Glutamatergic neuron (in vitro differentiated cells): ENCODE measurements at regions not wholly inside any gene's neighbourhood (a gene's known extent, or its start where the extent isn't known, plus 50 kb on each side); places are given as distances from the start of the nearest gene placed in this dataset.

ENCODE experiments used
- DNase-seq: peaks from one replicate; pipeline ENCODE4 v3.0.0; 2022
- H3K27ac Mint-ChIP-seq: one replicate; pipeline ENCODE4 v1.8.0; 2020; ENCODE audit warnings: mild to moderate bottlenecking, mixed read lengths, inconsistent platforms; ENCODE audit not compliant: unreplicated experiment
- H3K27me3 Mint-ChIP-seq: one replicate; pipeline ENCODE4 v1.8.0; 2020; ENCODE audit warnings: mild to moderate bottlenecking, moderate library complexity, mixed read lengths, inconsistent platforms; ENCODE audit not compliant: unreplicated experiment
- H3K36me3 Mint-ChIP-seq: one replicate; pipeline ENCODE4 v1.8.0; 2020; ENCODE audit warnings: mild to moderate bottlenecking, mixed read lengths, inconsistent platforms; ENCODE audit not compliant: unreplicated experiment
- H3K4me1 Mint-ChIP-seq: one replicate; pipeline ENCODE4 v1.8.0; 2020; ENCODE audit warnings: mild to moderate bottlenecking, low read depth, mixed read lengths, inconsistent platforms; ENCODE audit not compliant: unreplicated experiment
- H3K4me3 Mint-ChIP-seq: one replicate; pipeline ENCODE4 v1.8.0; 2020; ENCODE audit warnings: mild to moderate bottlenecking, mixed read lengths, inconsistent platforms; ENCODE audit not compliant: unreplicated experiment
- H3K9me3 Mint-ChIP-seq: one replicate; pipeline ENCODE4 v1.8.0; 2020; ENCODE audit warnings: mild to moderate bottlenecking, moderate library complexity, mixed read lengths, inconsistent platforms; ENCODE audit not compliant: unreplicated experiment
- TF ChIP-seq, protein P1 (sequence below): fragments of 200-600 bp; sonication (generic); IDR thresholded peaks from one replicate; pipeline ENCODE4 v1.5.0; 2021; ENCODE audit not compliant: partially characterized antibody, unreplicated experiment

DNA sequence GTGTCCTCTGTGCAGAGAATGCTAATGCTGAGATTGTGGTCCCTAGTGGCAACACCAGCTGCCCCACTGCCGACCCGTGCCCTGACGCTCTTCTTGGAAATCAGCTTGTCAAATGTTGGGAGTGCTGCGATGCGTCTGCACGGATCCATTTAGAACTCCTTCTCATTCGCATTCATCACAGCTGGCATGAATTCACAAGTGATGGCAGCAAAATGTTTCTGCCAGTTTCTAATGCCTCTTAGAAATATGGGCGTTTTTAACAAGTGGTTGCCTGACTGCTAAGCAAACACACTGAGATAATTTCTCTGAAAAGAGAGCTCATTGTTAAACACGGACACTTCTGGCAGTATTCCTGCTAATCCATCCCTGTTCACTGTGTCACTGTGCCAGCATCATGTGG is 131.9 kb upstream of the KCNJ6 start:
- Mint-ChIP-seq H3K27me3 (no peaks in the 10 kb centered on the region), H3K36me3 (no peaks in the 10 kb centered on the region), H3K4me3 (peak overlapping the region; percentile 0), H3K9me3 (no peaks in the 10 kb centered on the region), H3K4me1 (peaks cover 14% of the 10 kb centered on the region), H3K27ac (peak overlapping the region; percentile 12)
- DNase-seq = peak; percentile 58
- TF ChIP-seq, protein P1, sequence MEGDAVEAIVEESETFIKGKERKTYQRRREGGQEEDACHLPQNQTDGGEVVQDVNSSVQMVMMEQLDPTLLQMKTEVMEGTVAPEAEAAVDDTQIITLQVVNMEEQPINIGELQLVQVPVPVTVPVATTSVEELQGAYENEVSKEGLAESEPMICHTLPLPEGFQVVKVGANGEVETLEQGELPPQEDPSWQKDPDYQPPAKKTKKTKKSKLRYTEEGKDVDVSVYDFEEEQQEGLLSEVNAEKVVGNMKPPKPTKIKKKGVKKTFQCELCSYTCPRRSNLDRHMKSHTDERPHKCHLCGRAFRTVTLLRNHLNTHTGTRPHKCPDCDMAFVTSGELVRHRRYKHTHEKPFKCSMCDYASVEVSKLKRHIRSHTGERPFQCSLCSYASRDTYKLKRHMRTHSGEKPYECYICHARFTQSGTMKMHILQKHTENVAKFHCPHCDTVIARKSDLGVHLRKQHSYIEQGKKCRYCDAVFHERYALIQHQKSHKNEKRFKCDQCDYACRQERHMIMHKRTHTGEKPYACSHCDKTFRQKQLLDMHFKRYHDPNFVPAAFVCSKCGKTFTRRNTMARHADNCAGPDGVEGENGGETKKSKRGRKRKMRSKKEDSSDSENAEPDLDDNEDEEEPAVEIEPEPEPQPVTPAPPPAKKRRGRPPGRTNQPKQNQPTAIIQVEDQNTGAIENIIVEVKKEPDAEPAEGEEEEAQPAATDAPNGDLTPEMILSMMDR = no peak

DNA sequence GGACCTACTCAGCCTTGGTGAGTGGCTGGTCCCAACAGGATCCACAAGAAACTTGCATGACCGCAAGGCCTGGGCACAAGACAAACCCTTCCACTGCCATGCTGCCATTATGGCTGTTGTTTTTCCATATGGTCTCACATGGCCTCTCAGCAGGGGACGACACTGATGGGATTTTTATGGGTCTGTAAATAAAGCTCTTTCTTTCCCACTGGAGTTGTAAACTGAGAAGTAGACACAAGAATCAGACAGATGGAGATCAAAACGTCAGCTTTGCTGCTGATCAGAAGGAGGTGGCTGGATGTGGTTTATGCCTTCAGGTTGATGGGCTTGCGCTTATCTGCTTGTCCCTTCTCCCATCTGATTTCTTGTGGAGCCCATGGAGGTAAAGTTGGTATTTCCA is 138.1 kb upstream of the KCNJ6 start:
- H3K27ac Mint-ChIP-seq = peak overlapping the region; percentile 31
- H3K27me3 Mint-ChIP-seq = peaks cover 2% of the 10 kb centered on the region
- peaks cover 11% of the 10 kb centered on the region for H3K4me1 Mint-ChIP-seq
- TF ChIP-seq, protein P1 = no peak
- no peaks in the 10 kb centered on the region for H3K36me3 Mint-ChIP-seq
- peaks cover under 1% of the 10 kb centered on the region for H3K9me3 Mint-ChIP-seq
- DNase-seq = no peak
- no peak overlapping the region for H3K4me3 Mint-ChIP-seq

DNA sequence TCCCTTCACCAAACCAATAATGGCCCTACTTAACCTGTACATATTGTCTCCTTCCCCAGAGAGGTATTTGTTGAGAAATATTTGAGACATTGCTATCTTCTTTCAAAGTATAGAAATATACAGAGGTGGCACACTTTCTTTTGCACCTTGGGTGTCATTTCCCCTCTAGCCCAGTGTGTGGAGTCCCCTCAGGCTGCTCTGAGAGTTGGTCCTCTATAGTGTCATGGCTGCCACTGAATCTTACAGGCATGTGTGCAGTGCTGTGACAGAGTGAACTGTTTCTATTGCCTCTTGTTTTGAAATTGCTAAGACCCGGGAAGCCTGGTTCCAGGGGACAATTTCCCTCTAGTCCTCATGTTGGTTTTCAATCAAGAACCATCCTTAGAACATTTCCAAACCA is 140.2 kb upstream of the KCNJ6 start:
- DNase-seq = no peak
- H3K9me3 Mint-ChIP-seq = peaks cover 3% of the 10 kb centered on the region
- peaks cover 11% of the 10 kb centered on the region for H3K4me1 Mint-ChIP-seq
- H3K27ac Mint-ChIP-seq = no peak overlapping the region
- TF ChIP-seq, protein P1 = no peak
- peaks cover 2% of the 10 kb centered on the region for H3K27me3 Mint-ChIP-seq
- H3K4me3 Mint-ChIP-seq = no peak overlapping the region
- H3K36me3 Mint-ChIP-seq = no peaks in the 10 kb centered on the region

DNA sequence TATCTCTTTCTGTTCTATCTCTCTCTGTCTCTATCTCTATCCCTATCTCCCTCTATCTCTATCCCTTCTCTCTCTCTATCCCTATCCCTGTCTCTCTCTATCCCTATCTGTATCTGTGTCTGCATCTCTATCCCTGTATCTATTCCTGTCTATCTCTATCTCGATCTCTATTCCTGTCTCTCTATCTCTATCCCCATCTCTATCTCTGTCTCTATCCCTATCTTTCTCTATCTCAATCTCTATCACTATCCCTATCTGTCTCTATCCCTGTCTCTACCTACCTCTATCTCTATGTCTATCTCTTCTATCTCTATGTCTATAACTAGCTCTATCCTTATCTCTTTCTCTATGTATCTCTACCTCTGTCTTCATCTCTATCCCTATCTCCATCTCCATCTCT is 141.4 kb upstream of the KCNJ6 start:
- H3K27ac Mint-ChIP-seq = no peak overlapping the region
- peaks cover 3% of the 10 kb centered on the region for H3K9me3 Mint-ChIP-seq
- DNase-seq = no peak
- peaks cover 2% of the 10 kb centered on the region for H3K27me3 Mint-ChIP-seq
- peaks cover 11% of the 10 kb centered on the region for H3K4me1 Mint-ChIP-seq
- TF ChIP-seq, protein P1 = no peak
- H3K4me3 Mint-ChIP-seq = no peak overlapping the region
- no peaks in the 10 kb centered on the region for H3K36me3 Mint-ChIP-seq

DNA sequence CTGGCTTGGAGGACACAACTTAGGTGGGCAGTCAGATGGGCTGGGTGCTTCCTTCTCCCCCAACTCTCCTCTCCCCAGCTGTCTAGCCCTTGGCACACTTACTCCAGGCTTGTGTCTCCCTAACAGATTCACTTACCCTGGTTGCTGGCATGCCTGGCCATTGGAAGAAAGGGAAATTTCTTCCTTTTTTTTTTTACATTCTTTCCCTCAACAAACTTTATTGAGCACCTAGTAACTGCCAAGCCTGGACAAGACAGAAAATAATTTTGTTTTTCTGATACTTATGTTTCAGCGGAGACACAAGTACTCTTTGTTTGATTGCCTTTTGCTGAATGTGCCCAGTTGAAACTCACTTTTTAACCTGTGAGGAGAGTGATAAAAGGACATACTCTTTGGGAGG is 144.3 kb upstream of the KCNJ6 start:
- Mint-ChIP-seq H3K4me1 (no peaks in the 10 kb centered on the region), H3K9me3 (peaks cover 3% of the 10 kb centered on the region), H3K36me3 (peaks cover 4% of the 10 kb centered on the region), H3K4me3 (no peak overlapping the region), H3K27me3 (peaks cover 2% of the 10 kb centered on the region), H3K27ac (no peak overlapping the region)
- TF ChIP-seq, protein P1 = no peak
- DNase-seq = no peak
